ENCODE measurements at regions not wholly inside any gene's neighbourhood (a gene's known extent, or its start where the extent isn't known, plus 50 kb on each side); places are given as distances from the start of the nearest gene placed in this dataset.

DNA sequence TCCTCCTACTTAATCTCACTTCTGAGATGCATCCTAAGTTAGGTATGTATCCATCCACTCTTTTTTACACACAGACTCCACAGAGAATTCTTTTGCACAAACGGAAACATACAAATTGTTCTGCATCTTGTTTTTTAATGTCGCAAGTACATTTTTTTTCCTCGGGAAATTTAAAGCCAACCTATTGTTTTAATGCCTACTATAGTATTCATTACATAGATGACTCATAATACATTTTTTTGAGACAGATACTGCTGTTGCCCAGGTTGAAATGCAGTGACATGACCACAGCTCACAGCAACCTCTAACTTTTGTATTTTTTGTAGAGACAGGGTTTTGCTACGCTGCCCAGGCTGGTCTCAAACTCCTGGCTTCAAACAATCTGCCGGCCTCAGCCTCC is 90.8 kb upstream of the TMEM45B start:
- ChIA-PET CTCF (no interaction called here), POLR2A (no interaction called here)
- no peaks in the 10 kb centered on the region for H3K27me3 Mint-ChIP-seq (ENCODE audit: low read depth)
- H3K36me3 Mint-ChIP-seq (ENCODE audit: low read depth): no peaks in the 10 kb centered on the region
- no peaks in the 10 kb centered on the region for H3K9me3 Mint-ChIP-seq (ENCODE audit: insufficient read depth)
- DNase-seq (no peak), ATAC-seq (no peak)
- no peak overlapping the region for H3K4me3 Mint-ChIP-seq
- H3K4me1 Mint-ChIP-seq (ENCODE audit: low read depth): no peaks in the 10 kb centered on the region
- no peak overlapping the region for H3K27ac Mint-ChIP-seq

DNA sequence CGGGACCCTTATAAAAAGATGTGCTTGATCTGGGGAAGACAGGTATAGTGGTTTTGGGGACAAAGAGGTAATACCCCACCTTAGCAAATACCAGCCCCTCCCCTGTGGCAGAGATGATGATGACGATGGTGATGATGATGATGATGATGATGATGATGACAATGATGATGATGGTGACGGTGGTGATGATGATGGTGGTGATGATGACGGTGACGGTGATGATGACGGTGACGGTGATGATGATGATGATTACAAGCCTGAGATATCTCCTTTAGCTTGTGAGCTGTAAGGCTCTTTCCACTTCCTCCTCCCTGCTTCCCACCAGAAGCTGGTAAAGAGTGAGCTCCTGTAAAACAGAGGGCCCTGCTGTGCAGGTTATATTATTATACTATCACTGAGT is 89.5 kb upstream of the TMEM45B start:
- ATAC-seq (no peak), DNase-seq (no peak)
- ChIA-PET POLR2A (no interaction called here), CTCF (no interaction called here)
- Mint-ChIP-seq H3K4me1 (ENCODE audit: low read depth) (no peaks in the 10 kb centered on the region), H3K36me3 (ENCODE audit: low read depth) (no peaks in the 10 kb centered on the region), H3K9me3 (ENCODE audit: insufficient read depth) (no peaks in the 10 kb centered on the region), H3K4me3 (no peak overlapping the region), H3K27ac (no peak overlapping the region), H3K27me3 (ENCODE audit: low read depth) (no peaks in the 10 kb centered on the region)

DNA sequence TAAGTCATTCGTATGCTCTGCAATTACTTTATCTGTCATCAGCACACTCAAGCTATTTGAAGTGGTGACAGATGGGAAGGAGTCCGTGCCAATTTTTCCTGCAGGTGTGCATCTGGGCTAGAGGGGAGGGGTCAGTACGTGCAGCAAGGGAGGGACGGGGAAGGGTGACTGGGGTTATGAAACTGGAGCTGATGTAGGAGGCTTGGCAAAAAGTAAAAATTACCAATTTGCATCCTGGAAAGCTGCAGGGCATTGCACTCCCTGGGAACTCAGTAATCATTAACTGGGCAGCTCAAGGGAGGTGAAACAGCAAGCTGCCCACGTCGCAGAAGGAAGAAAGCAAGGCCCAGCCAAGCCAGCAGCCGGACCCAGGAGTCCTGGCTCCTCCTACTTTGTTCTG is 87.1 kb upstream of the TMEM45B start:
- ChIA-PET CTCF (no interaction called here), POLR2A (no interaction called here)
- Mint-ChIP-seq H3K4me1 (ENCODE audit: low read depth) (no peaks in the 10 kb centered on the region), H3K9me3 (ENCODE audit: insufficient read depth) (no peaks in the 10 kb centered on the region), H3K36me3 (ENCODE audit: low read depth) (no peaks in the 10 kb centered on the region), H3K27ac (no peak overlapping the region), H3K27me3 (ENCODE audit: low read depth) (no peaks in the 10 kb centered on the region), H3K4me3 (no peak overlapping the region)
- DNase-seq (no peak), ATAC-seq (no peak)

DNA sequence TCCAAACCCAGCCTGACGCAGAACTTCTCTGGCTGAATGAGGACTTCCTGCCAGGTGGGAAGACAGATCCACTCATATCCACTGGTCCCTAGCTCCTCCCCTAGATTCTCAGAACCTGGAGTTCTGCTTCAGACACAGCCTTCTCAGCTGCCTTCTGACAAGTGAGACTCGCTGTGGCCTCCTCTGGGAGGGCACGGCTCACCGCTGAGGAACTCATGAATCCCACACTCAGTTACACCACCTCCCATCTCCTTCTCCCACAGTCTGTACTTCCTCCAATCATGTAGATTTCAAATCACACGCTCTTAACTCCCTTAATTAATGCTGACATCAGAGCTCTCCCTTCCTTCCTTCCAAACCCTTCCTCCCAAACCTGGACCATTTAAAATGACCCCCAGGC is 86.4 kb upstream of the TMEM45B start:
- Mint-ChIP-seq H3K27me3 (ENCODE audit: low read depth) (no peaks in the 10 kb centered on the region), H3K36me3 (ENCODE audit: low read depth) (no peaks in the 10 kb centered on the region), H3K9me3 (ENCODE audit: insufficient read depth) (no peaks in the 10 kb centered on the region), H3K27ac (no peak overlapping the region), H3K4me3 (no peak overlapping the region), H3K4me1 (ENCODE audit: low read depth) (no peaks in the 10 kb centered on the region)
- ATAC-seq (no peak), DNase-seq (no peak)
- POLR2A ChIA-PET: no interaction called here
- CTCF ChIA-PET: no interaction called here

DNA sequence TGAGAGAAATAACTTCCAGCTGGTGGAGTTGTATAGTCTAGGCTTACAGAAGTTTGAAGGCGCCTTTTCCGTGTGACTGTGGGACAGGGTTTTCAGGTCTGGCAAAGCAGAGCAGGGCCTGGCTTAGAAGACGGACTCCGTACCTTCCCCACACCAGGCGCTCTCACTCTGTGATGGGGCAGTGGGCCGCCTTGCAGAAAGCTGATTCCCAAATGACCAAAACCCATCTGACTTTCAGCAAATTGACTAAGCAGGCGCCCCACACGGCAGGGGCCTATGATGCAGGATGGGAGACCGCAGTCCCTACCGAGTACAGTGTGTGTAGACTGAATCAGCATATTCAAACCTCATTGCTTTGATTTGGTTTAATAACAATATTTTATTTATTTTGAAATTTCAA is 85.8 kb upstream of the TMEM45B start:
- ChIA-PET POLR2A (no interaction called here), CTCF (no interaction called here)
- no peaks in the 10 kb centered on the region for H3K27me3 Mint-ChIP-seq (ENCODE audit: low read depth)
- H3K4me1 Mint-ChIP-seq (ENCODE audit: low read depth): no peaks in the 10 kb centered on the region
- H3K4me3 Mint-ChIP-seq: no peak overlapping the region
- no peaks in the 10 kb centered on the region for H3K9me3 Mint-ChIP-seq (ENCODE audit: insufficient read depth)
- no peaks in the 10 kb centered on the region for H3K36me3 Mint-ChIP-seq (ENCODE audit: low read depth)
- no peak for DNase-seq
- no peak overlapping the region for H3K27ac Mint-ChIP-seq
- no peak for ATAC-seq

DNA sequence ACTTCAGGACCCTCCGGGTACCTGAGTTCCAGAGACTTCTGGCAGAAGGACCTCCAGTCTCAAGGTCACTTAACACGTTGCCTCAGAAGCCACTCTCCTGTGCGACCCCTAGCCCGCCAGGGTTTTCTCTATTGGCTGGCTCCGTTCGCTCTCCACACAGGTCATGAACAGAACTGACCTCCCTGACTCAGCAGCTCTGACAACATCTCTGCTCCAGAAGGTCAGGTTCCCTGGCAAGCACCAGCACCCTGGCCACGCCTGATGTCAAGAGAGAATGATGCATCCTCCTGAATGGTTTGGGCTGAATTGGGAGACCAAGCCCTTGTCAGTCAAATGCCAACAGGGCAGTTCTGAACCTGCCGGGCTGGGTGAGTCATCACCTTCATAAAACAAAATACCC is 84.3 kb upstream of the TMEM45B start:
- no peak for ATAC-seq
- DNase-seq: no peak
- H3K9me3 Mint-ChIP-seq (ENCODE audit: insufficient read depth): no peaks in the 10 kb centered on the region
- no peak overlapping the region for H3K4me3 Mint-ChIP-seq
- no peaks in the 10 kb centered on the region for H3K4me1 Mint-ChIP-seq (ENCODE audit: low read depth)
- H3K27ac Mint-ChIP-seq: no peak overlapping the region
- no peaks in the 10 kb centered on the region for H3K36me3 Mint-ChIP-seq (ENCODE audit: low read depth)
- ChIA-PET POLR2A (no interaction called here), CTCF (no interaction called here)
- peaks cover 5% of the 10 kb centered on the region for H3K27me3 Mint-ChIP-seq (ENCODE audit: low read depth)

DNA sequence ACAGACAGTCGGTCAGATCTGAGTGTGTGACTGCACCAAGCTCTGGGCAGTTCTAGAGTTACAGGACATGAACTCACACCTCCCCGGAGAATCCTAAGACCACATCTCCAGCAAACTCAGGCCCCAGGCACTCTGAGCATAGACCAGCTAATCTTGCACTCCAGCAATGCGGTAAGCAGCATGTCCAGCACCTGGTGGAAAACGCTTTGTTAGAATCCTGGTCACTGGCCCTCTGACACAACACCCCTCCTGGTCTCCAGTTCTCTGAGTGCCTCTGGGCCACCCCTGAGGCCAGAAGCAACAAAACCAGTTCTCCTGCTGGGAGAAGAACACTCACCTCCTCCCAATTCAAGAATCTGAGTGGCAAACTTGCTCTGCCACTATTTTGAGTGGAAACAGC is 82.7 kb upstream of the TMEM45B start:
- no peak overlapping the region for H3K27ac Mint-ChIP-seq
- CTCF ChIA-PET: no interaction called here
- H3K27me3 Mint-ChIP-seq (ENCODE audit: low read depth): peaks cover 13% of the 10 kb centered on the region
- POLR2A ChIA-PET: no interaction called here
- H3K4me1 Mint-ChIP-seq (ENCODE audit: low read depth): no peaks in the 10 kb centered on the region
- no peak overlapping the region for H3K4me3 Mint-ChIP-seq
- no peak for DNase-seq
- no peaks in the 10 kb centered on the region for H3K9me3 Mint-ChIP-seq (ENCODE audit: insufficient read depth)
- ATAC-seq: no peak
- no peaks in the 10 kb centered on the region for H3K36me3 Mint-ChIP-seq (ENCODE audit: low read depth)

DNA sequence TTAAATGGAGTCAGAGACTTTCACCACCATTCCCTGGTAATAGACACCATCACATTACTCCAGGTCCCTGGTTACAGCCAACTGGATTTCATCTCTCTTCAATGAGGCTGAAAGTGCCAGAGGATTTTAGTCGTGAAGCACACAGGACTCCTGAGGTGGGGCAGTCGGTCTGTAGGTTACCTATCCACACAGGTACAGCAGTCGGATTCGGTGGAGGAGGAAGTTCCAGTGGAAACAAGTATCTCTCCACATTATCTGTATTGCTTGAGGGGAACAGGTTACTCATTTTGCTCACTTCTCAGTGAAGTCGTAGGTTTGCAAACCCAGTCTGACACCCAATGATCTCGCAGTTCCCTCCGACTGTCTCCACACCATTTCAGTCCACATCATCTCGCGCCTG is 82.3 kb upstream of the TMEM45B start:
- H3K27ac Mint-ChIP-seq: no peak overlapping the region
- no peaks in the 10 kb centered on the region for H3K9me3 Mint-ChIP-seq (ENCODE audit: insufficient read depth)
- no peak for ATAC-seq
- ChIA-PET CTCF (no interaction called here), POLR2A (no interaction called here)
- H3K27me3 Mint-ChIP-seq (ENCODE audit: low read depth): peaks cover 14% of the 10 kb centered on the region
- H3K4me1 Mint-ChIP-seq (ENCODE audit: low read depth): no peaks in the 10 kb centered on the region
- no peak overlapping the region for H3K4me3 Mint-ChIP-seq
- DNase-seq: no peak
- H3K36me3 Mint-ChIP-seq (ENCODE audit: low read depth): no peaks in the 10 kb centered on the region

DNA sequence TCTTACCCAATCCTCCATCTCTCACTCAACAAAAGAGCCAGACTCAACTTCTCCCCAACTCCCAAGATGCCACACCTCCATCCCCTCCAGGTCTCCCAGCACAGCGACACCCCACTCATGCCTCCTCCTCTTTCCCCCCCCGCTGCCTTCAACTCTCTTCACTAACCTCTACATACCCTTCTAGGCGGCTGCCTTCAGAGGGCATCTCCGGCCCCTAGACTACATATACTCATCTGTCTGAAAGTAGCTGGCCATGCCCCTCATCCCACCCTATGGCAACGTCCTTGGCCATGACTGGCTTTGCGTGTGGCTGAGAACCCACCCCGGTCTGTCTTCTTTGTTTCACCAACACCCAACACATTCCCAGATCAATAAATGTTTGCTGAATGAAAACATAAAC is 81.7 kb upstream of the TMEM45B start:
- Mint-ChIP-seq H3K4me1 (ENCODE audit: low read depth) (no peaks in the 10 kb centered on the region), H3K27me3 (ENCODE audit: low read depth) (peaks cover 14% of the 10 kb centered on the region), H3K36me3 (ENCODE audit: low read depth) (no peaks in the 10 kb centered on the region), H3K4me3 (no peak overlapping the region), H3K27ac (no peak overlapping the region), H3K9me3 (ENCODE audit: insufficient read depth) (no peaks in the 10 kb centered on the region)
- ChIA-PET POLR2A (no interaction called here), CTCF (no interaction called here)
- ATAC-seq: no peak
- DNase-seq: no peak

DNA sequence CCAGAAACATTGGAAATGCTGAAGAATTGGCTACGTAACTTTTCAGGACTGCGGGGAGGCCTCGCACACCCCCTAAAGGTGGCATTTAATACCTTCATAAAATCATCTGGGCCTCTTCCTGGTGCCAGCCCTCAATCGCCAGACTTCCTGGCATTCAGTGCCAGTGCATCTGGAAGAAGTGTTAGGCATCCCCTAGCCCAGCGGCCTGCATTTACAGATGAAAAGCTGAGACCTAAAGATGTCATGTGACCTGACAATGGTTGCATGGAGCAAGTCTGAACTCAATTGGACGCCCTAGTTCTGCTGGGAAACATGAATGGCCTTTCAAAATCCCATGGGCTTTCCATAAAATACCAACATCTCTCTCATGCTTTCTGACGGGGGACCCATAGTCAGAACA is 81.0 kb upstream of the TMEM45B start:
- Mint-ChIP-seq H3K9me3 (ENCODE audit: insufficient read depth) (no peaks in the 10 kb centered on the region), H3K4me3 (no peak overlapping the region), H3K27me3 (ENCODE audit: low read depth) (peaks cover 16% of the 10 kb centered on the region), H3K27ac (no peak overlapping the region), H3K4me1 (ENCODE audit: low read depth) (no peaks in the 10 kb centered on the region), H3K36me3 (ENCODE audit: low read depth) (no peaks in the 10 kb centered on the region)
- ATAC-seq: no peak
- POLR2A ChIA-PET: no interaction called here
- CTCF ChIA-PET: no interaction called here
- no peak for DNase-seq

DNA sequence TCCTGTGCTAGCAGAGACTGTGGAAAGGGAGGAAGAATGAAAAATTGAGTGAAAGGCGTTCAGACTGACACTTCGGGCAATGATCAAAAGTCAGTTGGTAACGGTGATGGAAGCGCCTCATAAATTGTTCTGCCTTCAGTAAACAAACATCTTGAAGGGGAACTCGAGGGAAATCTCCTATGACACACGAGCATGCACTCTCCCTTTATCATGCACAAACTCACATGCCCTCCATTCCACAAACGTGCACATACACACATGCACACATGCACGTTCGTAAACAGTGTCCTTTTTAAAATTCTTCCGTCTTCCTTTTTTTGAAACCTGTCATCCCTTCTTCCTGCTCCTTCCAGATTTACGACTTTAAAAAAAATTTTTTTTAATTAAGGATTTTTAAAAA is 77.8 kb upstream of the TMEM45B start:
- no peak overlapping the region for H3K4me3 Mint-ChIP-seq
- ChIA-PET POLR2A (no interaction called here), CTCF (interaction anchor here (1.4 kb wide), 1 partner anchor 42 kb away, joined by 3 read pairs; no protein-coding TSS in a partner anchor)
- no peaks in the 10 kb centered on the region for H3K4me1 Mint-ChIP-seq (ENCODE audit: low read depth)
- H3K27me3 Mint-ChIP-seq (ENCODE audit: low read depth): peaks cover 16% of the 10 kb centered on the region
- no peaks in the 10 kb centered on the region for H3K9me3 Mint-ChIP-seq (ENCODE audit: insufficient read depth)
- no peaks in the 10 kb centered on the region for H3K36me3 Mint-ChIP-seq (ENCODE audit: low read depth)
- ATAC-seq: no peak
- H3K27ac Mint-ChIP-seq: no peak overlapping the region
- DNase-seq: no peak

DNA sequence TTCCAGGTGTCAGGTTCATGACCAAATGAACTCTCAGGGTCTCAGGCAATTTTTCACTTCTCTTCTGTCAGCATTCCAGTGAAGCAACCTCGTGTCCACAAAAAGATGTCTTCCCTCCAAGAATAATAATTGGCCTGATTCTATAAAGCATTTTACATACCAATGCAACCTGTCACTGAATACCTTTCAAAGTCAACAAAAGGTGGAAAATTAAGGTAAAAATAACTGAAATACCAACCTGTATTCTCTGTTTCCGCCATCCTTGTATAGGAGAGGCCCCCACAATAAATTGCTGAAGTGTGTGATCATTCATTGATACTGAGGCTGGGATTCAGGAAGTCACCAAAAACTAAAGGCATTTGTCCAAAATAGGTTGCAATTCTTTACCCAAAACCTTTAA is 77.4 kb upstream of the TMEM45B start:
- ChIA-PET POLR2A (no interaction called here), CTCF (interaction anchor here (1.4 kb wide), 1 partner anchor 43 kb away, joined by 3 read pairs; no protein-coding TSS in a partner anchor)
- DNase-seq (no peak), ATAC-seq (no peak)
- Mint-ChIP-seq H3K4me3 (no peak overlapping the region), H3K27ac (no peak overlapping the region), H3K9me3 (ENCODE audit: insufficient read depth) (no peaks in the 10 kb centered on the region), H3K4me1 (ENCODE audit: low read depth) (no peaks in the 10 kb centered on the region), H3K36me3 (ENCODE audit: low read depth) (no peaks in the 10 kb centered on the region), H3K27me3 (ENCODE audit: low read depth) (peaks cover 16% of the 10 kb centered on the region)

DNA sequence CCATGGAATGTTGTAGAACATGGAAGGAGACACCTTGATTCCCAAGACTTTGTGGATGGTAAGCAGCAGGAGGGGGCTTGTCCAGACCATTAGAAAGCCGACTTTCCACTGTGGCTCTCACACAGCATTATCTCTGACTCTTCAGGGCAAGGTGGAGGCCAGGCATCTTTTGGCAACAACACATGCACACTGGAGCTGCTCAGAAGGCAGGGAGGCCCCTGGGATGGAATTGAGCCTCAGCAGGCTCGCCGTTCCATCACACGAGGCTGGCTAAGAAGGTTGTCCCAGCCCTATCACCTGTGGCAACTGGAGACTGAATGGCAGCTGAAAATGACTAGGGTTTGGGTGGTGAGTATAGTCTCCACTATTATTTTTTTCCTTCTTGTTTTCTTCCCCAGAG is 76.3 kb upstream of the TMEM45B start:
- H3K27ac Mint-ChIP-seq: no peak overlapping the region
- H3K4me3 Mint-ChIP-seq: no peak overlapping the region
- peaks cover 16% of the 10 kb centered on the region for H3K27me3 Mint-ChIP-seq (ENCODE audit: low read depth)
- CTCF ChIA-PET: no interaction called here
- POLR2A ChIA-PET: no interaction called here
- H3K36me3 Mint-ChIP-seq (ENCODE audit: low read depth): no peaks in the 10 kb centered on the region
- no peak for DNase-seq
- H3K4me1 Mint-ChIP-seq (ENCODE audit: low read depth): no peaks in the 10 kb centered on the region
- no peaks in the 10 kb centered on the region for H3K9me3 Mint-ChIP-seq (ENCODE audit: insufficient read depth)
- no peak for ATAC-seq
